HUES48 (cell line): ENCODE measurements at regions not wholly inside any gene's neighbourhood (a gene's known extent, or its start where the extent isn't known, plus 50 kb on each side); places are given as distances from the start of the nearest gene placed in this dataset.
"Not testable (repeated sequence)": the region's sequence is repeated elsewhere in the genome, so short reads cannot be mapped to it uniquely, and the experiment has no call there.

Experiments
- H3K27ac ChIP-seq: one replicate; pipeline ENCODE4 v1.7.0; 2013; ENCODE audit warnings: low read depth, low read length, inconsistent platforms
- H3K27me3 ChIP-seq: 2 replicates; pipeline ENCODE4 v1.6.1; 2013; ENCODE audit warnings: mild to moderate bottlenecking, low read length; ENCODE audit not compliant: control insufficient read depth, insufficient read depth
- H3K36me3 ChIP-seq: 2 replicates; pipeline ENCODE4 v1.6.1; 2013; ENCODE audit warnings: low read length; ENCODE audit not compliant: control insufficient read depth, insufficient read depth
- H3K4me1 ChIP-seq: 2 replicates; pipeline ENCODE4 v1.6.1; 2013; ENCODE audit warnings: mild to moderate bottlenecking, low read length; ENCODE audit not compliant: control insufficient read depth, insufficient read depth
- H3K4me3 ChIP-seq: 2 replicates; pipeline ENCODE4 v1.5.1; 2013; ENCODE audit warnings: mild to moderate bottlenecking, low read depth, low read length
- H3K9ac ChIP-seq: 2 replicates; pipeline ENCODE4 v1.6.1; 2013; ENCODE audit warnings: mild to moderate bottlenecking, low read depth, low read length, moderate library complexity
- H3K9me3 ChIP-seq: 2 replicates; pipeline ENCODE4 v1.6.1; 2013; ENCODE audit warnings: low read length; ENCODE audit not compliant: control insufficient read depth, insufficient read depth

DNA sequence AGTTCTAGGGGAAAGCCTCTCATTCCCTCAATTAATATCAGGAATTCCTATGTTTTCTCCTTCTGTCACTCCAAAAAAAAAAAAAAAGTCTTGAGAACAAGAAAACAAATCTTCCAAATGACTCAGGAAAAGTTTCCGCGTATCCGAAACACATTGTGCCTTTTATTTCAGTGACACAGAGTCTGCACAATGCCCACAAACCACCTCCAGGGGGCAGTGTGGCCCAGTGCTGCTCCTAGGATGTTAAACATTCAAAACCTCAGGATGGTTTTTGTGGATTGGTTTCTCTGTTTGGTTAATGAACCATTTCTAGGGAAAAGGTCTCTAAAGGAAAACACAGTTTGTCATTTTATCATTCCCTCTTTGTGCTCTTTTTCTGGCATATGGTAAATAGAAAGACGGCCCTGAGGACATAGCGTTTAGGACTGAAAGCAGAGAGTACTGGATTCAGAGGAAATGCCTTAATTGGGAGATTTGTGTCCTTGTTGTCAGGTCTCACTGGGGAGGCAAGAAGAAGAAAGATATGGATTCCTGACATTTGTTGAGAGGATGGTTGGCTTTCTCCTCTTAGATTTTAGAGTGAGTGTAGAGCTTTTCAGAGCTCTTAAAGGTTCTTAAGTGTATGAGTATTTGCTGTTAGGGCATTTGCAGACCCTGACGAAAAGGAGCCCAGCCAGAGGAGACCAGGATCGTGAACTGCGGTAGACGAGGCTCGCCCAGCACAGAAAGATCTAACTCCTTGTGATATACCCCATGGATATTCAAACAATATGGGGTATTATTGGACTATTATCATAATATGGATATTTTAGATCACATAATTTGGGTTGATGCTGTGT, 65.7 kb upstream of the MAP9 start:
- Histone ChIP-seq H3K27me3 (peaks cover 13% of the 10 kb centered on the region), H3K36me3 (no peaks in the 10 kb centered on the region), H3K27ac (no peak overlapping the region), H3K4me1 (no peaks in the 10 kb centered on the region), H3K9ac (no peak overlapping the region), H3K9me3 (no peaks in the 10 kb centered on the region), H3K4me3 (no peak overlapping the region)

DNA sequence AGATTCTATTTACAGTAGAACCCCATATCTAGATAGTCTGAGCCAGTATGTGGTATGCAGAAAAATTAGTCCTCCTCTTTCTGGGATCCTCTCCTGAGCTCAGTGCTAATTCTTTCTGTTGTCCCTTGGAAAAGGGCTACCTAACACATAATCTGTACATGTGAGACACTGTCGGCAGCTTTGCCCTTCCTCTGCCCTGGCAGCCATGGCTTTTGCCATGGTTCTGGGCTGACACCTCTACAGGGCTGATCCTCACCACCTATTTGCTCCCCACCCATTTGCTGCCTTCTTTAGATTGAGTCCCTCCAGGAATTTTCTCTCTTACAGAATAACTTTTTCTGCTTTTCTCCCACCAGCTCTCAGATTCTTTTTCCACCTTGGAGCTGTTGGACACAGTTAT, 64.7 kb upstream of the MAP9 start:
- H3K4me1 ChIP-seq, result no peaks in the 10 kb centered on the region
- no peak overlapping the region for H3K4me3 ChIP-seq
- no peaks in the 10 kb centered on the region for H3K36me3 ChIP-seq
- no peak overlapping the region for H3K9ac ChIP-seq
- H3K27me3 ChIP-seq, result peaks cover 13% of the 10 kb centered on the region
- H3K27ac ChIP-seq, result no peak overlapping the region
- no peaks in the 10 kb centered on the region for H3K9me3 ChIP-seq

DNA sequence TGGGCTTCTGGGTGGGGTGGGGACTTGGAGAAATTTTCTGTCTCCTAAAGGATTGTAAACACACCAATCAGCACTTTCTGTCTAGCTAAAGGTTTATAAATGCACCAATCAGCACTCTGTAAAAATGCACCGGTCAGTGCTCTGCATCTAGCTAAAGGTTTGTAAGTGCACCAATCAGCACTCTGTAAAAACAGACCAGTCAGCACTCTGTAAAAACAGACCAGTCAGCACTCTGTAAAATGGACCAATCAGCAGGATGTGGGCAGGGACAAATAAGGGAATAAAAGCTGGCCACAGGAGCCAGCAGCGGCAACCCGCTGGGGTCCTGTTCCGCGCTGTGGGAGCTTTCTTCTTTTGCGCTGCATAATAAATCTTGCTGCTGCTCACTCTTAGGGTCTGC, 63.0 kb upstream of the MAP9 start:
- not testable (repeated sequence) for H3K27ac ChIP-seq, H3K9me3 ChIP-seq, H3K4me1 ChIP-seq, H3K36me3 ChIP-seq, H3K9ac ChIP-seq, H3K4me3 ChIP-seq
- peaks cover 17% of the 10 kb centered on the region for H3K27me3 ChIP-seq

DNA sequence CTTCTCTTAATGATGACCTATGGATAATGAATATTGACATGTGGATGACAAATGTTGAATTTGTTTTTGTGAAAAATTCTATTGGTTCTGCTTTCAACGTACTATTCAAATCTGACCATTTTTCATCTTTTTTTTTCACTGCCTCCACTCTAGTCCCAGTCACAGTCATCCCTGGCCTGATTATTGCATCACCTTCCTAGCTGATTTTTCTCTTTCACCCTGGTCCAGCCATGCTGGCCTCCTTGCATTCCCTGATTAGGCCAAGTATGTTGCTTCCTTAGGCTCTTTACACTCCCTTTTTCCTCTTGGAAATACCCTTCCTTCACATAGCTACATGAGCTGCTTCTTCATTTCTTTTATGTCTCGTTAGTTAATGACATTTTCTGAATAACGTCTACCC, 58.1 kb upstream of the MAP9 start:
- Histone ChIP-seq H3K4me1 (no peaks in the 10 kb centered on the region), H3K36me3 (no peaks in the 10 kb centered on the region), H3K27me3 (peaks cover 52% of the 10 kb centered on the region), H3K4me3 (no peak overlapping the region), H3K27ac (no peak overlapping the region), H3K9me3 (no peaks in the 10 kb centered on the region), H3K9ac (no peak overlapping the region)

DNA sequence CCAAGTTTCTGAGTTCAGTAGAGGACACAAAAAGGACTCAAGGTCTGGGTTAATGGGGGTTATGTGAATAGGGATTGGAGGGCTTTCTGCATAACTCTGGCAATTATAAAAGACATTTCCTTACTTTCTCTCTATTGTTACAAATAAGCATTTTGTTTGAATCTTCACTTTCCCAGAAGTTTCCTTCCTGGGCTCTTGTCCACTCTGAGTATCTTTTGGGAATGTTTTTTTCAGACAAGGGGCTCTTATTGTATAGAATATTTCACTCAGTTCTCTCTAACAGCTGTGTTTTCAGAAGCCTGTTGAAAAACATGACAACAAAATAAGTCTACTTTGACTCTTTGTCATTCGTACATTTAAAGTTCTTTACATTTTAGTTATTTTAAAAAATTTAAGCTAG, 57.6 kb upstream of the MAP9 start:
- no peak overlapping the region for H3K27ac ChIP-seq
- H3K36me3 ChIP-seq, result no peaks in the 10 kb centered on the region
- no peak overlapping the region for H3K9ac ChIP-seq
- H3K4me1 ChIP-seq, result no peaks in the 10 kb centered on the region
- peaks cover 57% of the 10 kb centered on the region for H3K27me3 ChIP-seq
- H3K9me3 ChIP-seq, result no peaks in the 10 kb centered on the region
- H3K4me3 ChIP-seq, result no peak overlapping the region

DNA sequence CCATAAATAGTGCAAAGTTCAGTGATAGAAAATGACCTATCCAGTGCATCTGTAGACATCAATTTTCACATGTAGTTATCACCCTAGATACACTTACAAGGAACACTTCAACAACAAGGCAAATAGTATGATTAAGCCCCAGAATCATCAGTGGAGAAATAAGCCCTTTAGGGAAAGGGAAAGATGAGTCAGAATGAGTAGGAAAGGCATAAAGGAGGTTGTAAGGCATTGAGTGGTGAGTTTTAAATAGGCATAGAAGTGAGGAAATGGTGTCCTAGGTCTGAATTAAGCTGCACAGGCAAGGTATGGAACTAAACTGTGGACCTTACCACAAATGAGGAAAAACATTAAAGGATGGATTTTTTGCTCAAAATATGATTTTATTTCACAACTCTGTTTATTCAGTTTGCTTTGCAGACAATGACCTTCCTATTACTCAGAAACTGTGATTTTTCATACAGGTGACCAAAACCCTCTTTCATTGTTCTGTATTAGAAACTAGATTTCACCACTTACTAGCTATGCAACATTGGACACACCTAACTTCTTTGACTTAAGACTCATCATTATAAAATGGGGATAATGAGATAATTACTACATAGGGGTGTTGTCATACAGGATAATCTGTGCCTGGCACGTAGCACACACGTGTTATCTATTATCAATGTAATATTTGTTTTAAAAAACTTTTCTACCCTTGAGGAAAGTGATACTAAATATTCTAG, 57.0 kb upstream of the MAP9 start:
- Histone ChIP-seq H3K27me3 (peaks cover 63% of the 10 kb centered on the region), H3K27ac (no peak overlapping the region), H3K4me3 (no peak overlapping the region), H3K4me1 (no peaks in the 10 kb centered on the region), H3K36me3 (no peaks in the 10 kb centered on the region), H3K9ac (no peak overlapping the region), H3K9me3 (peaks cover 2% of the 10 kb centered on the region; the same call in 1 of the 2 replicates)

DNA sequence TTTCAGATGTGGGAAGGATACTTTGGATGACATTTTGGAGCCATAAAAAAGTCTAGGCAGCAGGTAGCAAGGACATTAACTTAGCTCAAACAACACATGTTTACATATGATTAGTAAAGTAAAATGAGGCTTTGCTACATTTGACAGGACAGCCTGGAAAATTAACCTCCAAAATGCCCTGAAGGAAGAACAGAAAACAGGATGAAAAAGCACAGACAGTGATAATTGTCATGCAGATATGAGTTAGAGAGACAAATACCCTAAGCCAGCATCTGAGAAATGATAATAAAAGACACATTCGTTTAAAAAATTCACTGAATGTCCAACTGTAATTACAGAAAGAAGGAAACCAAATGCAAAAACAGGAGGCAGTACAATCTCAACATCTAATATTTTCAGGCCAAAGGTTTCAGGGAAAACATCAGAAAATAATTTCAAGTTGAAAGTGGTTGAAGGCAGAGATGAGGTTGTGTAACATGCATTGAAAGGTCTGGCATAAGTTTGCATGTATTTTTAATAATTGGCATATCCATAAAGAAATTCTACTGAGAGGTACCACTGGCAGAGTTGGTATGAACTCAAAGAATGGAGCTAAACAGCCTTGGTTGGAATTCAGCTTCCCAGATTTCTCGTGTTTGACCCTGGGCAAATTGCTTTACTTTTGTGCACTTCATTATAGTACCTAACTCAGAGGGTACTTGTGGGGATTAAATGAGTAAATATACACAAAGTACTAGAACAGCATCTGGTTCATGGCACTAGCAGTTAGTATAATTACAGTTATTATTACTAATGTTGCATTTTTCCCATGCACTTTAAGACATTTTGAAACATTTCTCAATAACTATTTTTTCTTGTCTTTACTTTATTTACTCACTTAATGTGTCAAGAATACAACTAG, 54.4 kb upstream of the MAP9 start:
- H3K9ac ChIP-seq, result no peak overlapping the region
- peaks cover 16% of the 10 kb centered on the region for H3K9me3 ChIP-seq
- no peak overlapping the region for H3K27ac ChIP-seq
- no peaks in the 10 kb centered on the region for H3K36me3 ChIP-seq
- peaks cover 87% of the 10 kb centered on the region for H3K27me3 ChIP-seq
- H3K4me1 ChIP-seq, result no peaks in the 10 kb centered on the region
- no peak overlapping the region for H3K4me3 ChIP-seq

DNA sequence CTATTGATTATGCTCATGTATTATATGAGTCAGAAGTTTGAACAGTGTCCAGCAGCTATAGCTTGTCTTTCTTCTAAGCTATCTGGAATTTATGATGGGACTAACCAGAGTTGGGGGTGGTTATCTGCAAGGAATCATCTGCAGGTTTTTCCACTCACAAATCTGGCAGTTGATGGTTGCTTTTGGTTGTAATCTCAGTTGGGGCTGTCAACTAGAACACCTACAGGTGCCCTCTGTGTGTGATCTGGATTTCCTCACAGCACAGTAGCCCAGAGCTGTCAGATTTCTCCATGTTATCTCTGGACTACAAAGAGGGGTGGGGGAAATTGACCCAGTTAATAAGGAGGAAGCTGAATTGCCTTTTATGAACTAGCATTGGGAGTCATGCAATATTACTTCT, 51.4 kb upstream of the MAP9 start:
- Histone ChIP-seq H3K27me3 (peaks cover 94% of the 10 kb centered on the region), H3K27ac (no peak overlapping the region), H3K4me1 (no peaks in the 10 kb centered on the region), H3K36me3 (no peaks in the 10 kb centered on the region), H3K9ac (no peak overlapping the region), H3K4me3 (no peak overlapping the region), H3K9me3 (peaks cover 27% of the 10 kb centered on the region)

DNA sequence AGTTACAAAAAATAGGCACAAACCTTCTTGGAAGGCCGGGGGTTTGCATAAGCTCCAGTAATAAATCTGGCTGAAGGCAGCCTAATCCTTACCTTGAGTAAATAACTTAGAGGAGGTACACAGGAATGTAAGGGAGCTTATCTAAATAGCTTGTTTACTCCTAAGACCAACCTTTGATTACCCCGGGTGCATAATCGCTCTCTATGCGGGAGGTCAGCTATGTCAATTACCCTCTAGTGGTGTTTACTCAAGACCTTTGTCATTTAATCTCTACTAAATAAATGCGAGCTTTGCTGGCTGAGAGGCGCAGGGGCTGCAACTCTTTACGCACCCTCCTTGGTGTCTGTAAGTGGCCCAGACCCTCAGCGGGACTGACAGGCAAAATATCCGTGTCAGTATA, 50.2 kb upstream of the MAP9 start:
- Histone ChIP-seq H3K4me3 (no peak overlapping the region), H3K9me3 (peaks cover 27% of the 10 kb centered on the region), H3K36me3 (no peaks in the 10 kb centered on the region), H3K27me3 (peaks cover 94% of the 10 kb centered on the region), H3K9ac (no peak overlapping the region), H3K27ac (no peak overlapping the region), H3K4me1 (no peaks in the 10 kb centered on the region)
